ENCODE measurements at regions not wholly inside any gene's neighbourhood (a gene's known extent, or its start where the extent isn't known, plus 50 kb on each side); places are given as distances from the start of the nearest gene placed in this dataset.

DNA sequence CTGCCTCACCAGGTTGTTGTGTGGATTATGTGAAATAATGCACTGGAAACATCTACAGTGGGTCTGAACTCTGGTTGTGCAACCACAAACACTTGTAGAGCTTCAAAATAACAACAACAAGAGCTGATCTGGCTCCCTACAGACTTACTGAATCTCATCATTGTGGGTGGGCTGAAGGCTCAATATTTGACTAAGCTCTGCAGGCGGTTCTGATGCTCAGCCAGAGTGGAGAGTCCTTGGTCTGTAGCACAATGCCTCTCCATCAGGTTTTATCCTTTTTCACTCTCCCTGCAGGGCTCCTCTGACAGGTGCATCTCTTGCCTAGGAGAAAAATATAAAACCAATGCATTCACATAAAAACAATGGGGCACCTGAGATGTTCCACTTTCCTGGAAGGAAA, 456.3 kb upstream of the ONECUT1 start:
- Histone ChIP-seq H3K9me3 (ENCODE audit: control insufficient read depth, insufficient read depth, low read depth, low read length) (no peaks in the 10 kb centered on the region), H3K4me3 (ENCODE audit: low read depth in 2 of 2, low read length in 2 of 2) (no peak overlapping the region), H3K4me1 (ENCODE audit: control insufficient read depth, insufficient read depth, low read length) (no peaks in the 10 kb centered on the region), H3K27ac (ENCODE audit: low read length) (no peak overlapping the region), H3K36me3 (ENCODE audit: control insufficient read depth, insufficient read depth, low read length) (no peaks in the 10 kb centered on the region), H3K27me3 (ENCODE audit: control insufficient read depth, insufficient read depth, low read length) (no peaks in the 10 kb centered on the region)
- BruUV-seq (replicated peaks) = no TSS peak
- in situ Hi-C loops (cut with HindIII; ENCODE audit: low pct_unique_long_range_greater_than_20kb, low sequenced_read_pairs) (no loop called here), intact Hi-C loops (cut with micrococcal nuclease; ENCODE audit: unreplicated experiment) (no loop called here)
- ATAC-seq (no peak), DNase-seq (ENCODE audit: low read depth, low spot score) (no peak)
- TF ChIP-seq POLR2AphosphoS5 (IDR thresholded peaks at IDR 0.05; ENCODE audit: low read depth, low read length) (no peak), TCF7L2 (IDR thresholded peaks at IDR 0.05; ENCODE audit: low read depth, low read length) (no peak), SIN3A (IDR thresholded peaks at IDR 0.05; ENCODE audit: borderline replicate concordance, insufficient read depth, low read depth, low read length) (no peak), REST (IDR thresholded peaks at IDR 0.05; ENCODE audit: insufficient read depth in 1 of 2, low read depth in 2 of 2, low read length in 1 of 2) (no peak)
- TF ChIP-seq, protein P1, sequence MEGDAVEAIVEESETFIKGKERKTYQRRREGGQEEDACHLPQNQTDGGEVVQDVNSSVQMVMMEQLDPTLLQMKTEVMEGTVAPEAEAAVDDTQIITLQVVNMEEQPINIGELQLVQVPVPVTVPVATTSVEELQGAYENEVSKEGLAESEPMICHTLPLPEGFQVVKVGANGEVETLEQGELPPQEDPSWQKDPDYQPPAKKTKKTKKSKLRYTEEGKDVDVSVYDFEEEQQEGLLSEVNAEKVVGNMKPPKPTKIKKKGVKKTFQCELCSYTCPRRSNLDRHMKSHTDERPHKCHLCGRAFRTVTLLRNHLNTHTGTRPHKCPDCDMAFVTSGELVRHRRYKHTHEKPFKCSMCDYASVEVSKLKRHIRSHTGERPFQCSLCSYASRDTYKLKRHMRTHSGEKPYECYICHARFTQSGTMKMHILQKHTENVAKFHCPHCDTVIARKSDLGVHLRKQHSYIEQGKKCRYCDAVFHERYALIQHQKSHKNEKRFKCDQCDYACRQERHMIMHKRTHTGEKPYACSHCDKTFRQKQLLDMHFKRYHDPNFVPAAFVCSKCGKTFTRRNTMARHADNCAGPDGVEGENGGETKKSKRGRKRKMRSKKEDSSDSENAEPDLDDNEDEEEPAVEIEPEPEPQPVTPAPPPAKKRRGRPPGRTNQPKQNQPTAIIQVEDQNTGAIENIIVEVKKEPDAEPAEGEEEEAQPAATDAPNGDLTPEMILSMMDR (IDR thresholded peaks at IDR 0.05) = no peak
- CTCF ChIA-PET = no interaction called here
- POLR2A ChIA-PET = no interaction called here

- Histone ChIP-seq H3K4me3 (ENCODE audit: low read depth in 2 of 2, low read length in 2 of 2) (no peak overlapping the region), H3K27me3 (ENCODE audit: control insufficient read depth, insufficient read depth, low read length) (no peaks in the 10 kb centered on the region), H3K27ac (ENCODE audit: low read length) (no peak overlapping the region), H3K9me3 (ENCODE audit: control insufficient read depth, insufficient read depth, low read depth, low read length) (no peaks in the 10 kb centered on the region), H3K4me1 (ENCODE audit: control insufficient read depth, insufficient read depth, low read length) (no peaks in the 10 kb centered on the region), H3K36me3 (ENCODE audit: control insufficient read depth, insufficient read depth, low read length) (no peaks in the 10 kb centered on the region)
- CTCF ChIA-PET = no interaction called here
- in situ Hi-C loops (cut with HindIII; ENCODE audit: low pct_unique_long_range_greater_than_20kb, low sequenced_read_pairs) = no loop called here
- POLR2A ChIA-PET = no interaction called here
- ATAC-seq = no peak
- DNase-seq (ENCODE audit: low read depth, low spot score) = no peak
- intact Hi-C loops (cut with micrococcal nuclease; ENCODE audit: unreplicated experiment) = no loop called here
- no TSS peak for BruUV-seq (replicated peaks)
- TF ChIP-seq POLR2AphosphoS5 (IDR thresholded peaks at IDR 0.05; ENCODE audit: low read depth, low read length) = no peak
Observed at GRCh38 chr15:53233801-53234200, 443.7 kb upstream of the ONECUT1 start.

DNA sequence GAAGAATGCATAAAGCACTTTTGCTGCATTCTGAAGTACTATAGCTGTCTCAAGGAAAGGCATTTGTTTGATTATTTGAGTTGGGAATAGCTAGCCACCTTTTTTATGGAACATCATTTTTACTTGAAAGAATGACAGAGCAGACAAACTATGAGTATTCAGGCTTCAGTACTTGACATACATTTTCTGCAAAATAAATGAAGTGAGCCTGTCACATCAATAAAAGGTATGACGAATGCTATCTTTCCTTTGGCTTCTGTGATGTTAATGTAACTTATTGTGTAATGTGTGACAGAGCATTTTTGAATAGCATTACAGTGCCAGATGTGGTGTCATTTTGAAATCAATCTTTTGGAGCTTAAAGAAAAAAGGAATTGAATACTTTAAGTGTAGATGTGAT, 440.3 kb upstream of the ONECUT1 start:
- no TSS peak for BruUV-seq (replicated peaks)
- H3K4me3 ChIP-seq (ENCODE audit: low read depth in 2 of 2, low read length in 2 of 2) = no peak overlapping the region
- DNase-seq (ENCODE audit: low read depth, low spot score) (no peak), ATAC-seq (no peak)
- ChIA-PET CTCF (no interaction called here), POLR2A (no interaction called here)
- no peaks in the 10 kb centered on the region for H3K9me3 ChIP-seq (ENCODE audit: control insufficient read depth, insufficient read depth, low read depth, low read length)
- no peaks in the 10 kb centered on the region for H3K4me1 ChIP-seq (ENCODE audit: control insufficient read depth, insufficient read depth, low read length)
- no peaks in the 10 kb centered on the region for H3K36me3 ChIP-seq (ENCODE audit: control insufficient read depth, insufficient read depth, low read length)
- H3K27me3 ChIP-seq (ENCODE audit: control insufficient read depth, insufficient read depth, low read length) = no peaks in the 10 kb centered on the region
- TF ChIP-seq, protein P1 (IDR thresholded peaks at IDR 0.05) = no peak
- TF ChIP-seq REST (IDR thresholded peaks at IDR 0.05; ENCODE audit: insufficient read depth in 1 of 2, low read depth in 2 of 2, low read length in 1 of 2) = no peak
- no peak for TF ChIP-seq POLR2AphosphoS5 (IDR thresholded peaks at IDR 0.05; ENCODE audit: low read depth, low read length)
- no peak for TF ChIP-seq TCF7L2 (IDR thresholded peaks at IDR 0.05; ENCODE audit: low read depth, low read length)
- TF ChIP-seq SIN3A (IDR thresholded peaks at IDR 0.05; ENCODE audit: borderline replicate concordance, insufficient read depth, low read depth, low read length) = no peak
- no peak overlapping the region for H3K27ac ChIP-seq (ENCODE audit: low read length)
- intact Hi-C loops (cut with micrococcal nuclease; ENCODE audit: unreplicated experiment) = no loop called here
- in situ Hi-C loops (cut with HindIII; ENCODE audit: low pct_unique_long_range_greater_than_20kb, low sequenced_read_pairs) = no loop called here
